Brain microvascular endothelial cell (primary cell): ENCODE measurements at regions not wholly inside any gene's neighbourhood (a gene's known extent, or its start where the extent isn't known, plus 50 kb on each side); places are given as distances from the start of the nearest gene placed in this dataset.

Source experiments
- DNase-seq: peaks from one replicate; pipeline ENCODE4 v3.0.0-alpha.2; 2020
- H3K27ac ChIP-seq: fragments of 250-450 bp; sonication (Bioruptor Pico); 2 replicates; pipeline ENCODE4 v1.5.1; 2020; ENCODE audit warnings: mild to moderate bottlenecking, moderate library complexity
- H3K27me3 ChIP-seq: fragments of 250-450 bp; sonication (Bioruptor Pico); replicated peaks from 2 replicates; pipeline ENCODE4 v1.5.1; 2020; ENCODE audit warnings: mild to moderate bottlenecking
- H3K36me3 ChIP-seq: fragments of 250-450 bp; sonication (Bioruptor Pico); replicated peaks from 2 replicates; pipeline ENCODE4 v1.5.1; 2020; ENCODE audit warnings: mild to moderate bottlenecking
- H3K4me3 ChIP-seq: 2 replicates; pipeline ENCODE4 v1.5.1; 2011; ENCODE audit warnings: low read depth, mild to moderate bottlenecking, control low read depth, low read length, moderate library complexity
- in situ Hi-C: cut with HindIII; loops from 2 replicates; pipeline ENCODE4 v1.10.0; 2017; ENCODE audit warnings: low sequenced_read_pairs, low pct_ligation_motif_present
- TF ChIP-seq, protein P1 (sequence below): IDR thresholded peaks from 2 replicates; pipeline ENCODE4 v1.5.1; 2011; ENCODE audit warnings: low read depth, mild to moderate bottlenecking, moderate library complexity, low read length, control low read depth, inconsistent platforms; ENCODE audit errors: missing control alignments

DNA sequence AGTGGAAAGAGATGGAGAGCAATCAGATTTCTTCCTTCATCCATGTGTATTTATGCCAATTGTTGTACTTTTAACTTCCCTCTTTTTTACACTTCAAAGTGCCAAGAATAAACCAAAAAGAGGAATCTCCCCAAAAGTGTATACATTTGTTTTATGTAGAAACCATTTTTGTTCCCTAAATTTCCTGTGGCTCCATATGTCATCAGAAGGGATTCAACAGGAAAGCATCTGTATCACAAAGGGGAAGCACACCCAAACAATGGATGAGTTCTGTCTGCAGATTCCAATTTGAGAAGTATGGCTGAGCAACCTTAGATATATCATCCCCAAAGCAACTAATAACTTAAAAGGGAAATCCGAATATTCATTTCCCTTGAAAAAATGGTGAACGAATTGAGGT, 275.0 kb downstream of the MREG start:
- H3K27ac ChIP-seq = no peak overlapping the region
- in situ Hi-C loops = no loop called here
- DNase-seq = no peak
- H3K36me3 ChIP-seq = no peaks in the 10 kb centered on the region
- no peaks in the 10 kb centered on the region for H3K27me3 ChIP-seq
- TF ChIP-seq, protein P1, sequence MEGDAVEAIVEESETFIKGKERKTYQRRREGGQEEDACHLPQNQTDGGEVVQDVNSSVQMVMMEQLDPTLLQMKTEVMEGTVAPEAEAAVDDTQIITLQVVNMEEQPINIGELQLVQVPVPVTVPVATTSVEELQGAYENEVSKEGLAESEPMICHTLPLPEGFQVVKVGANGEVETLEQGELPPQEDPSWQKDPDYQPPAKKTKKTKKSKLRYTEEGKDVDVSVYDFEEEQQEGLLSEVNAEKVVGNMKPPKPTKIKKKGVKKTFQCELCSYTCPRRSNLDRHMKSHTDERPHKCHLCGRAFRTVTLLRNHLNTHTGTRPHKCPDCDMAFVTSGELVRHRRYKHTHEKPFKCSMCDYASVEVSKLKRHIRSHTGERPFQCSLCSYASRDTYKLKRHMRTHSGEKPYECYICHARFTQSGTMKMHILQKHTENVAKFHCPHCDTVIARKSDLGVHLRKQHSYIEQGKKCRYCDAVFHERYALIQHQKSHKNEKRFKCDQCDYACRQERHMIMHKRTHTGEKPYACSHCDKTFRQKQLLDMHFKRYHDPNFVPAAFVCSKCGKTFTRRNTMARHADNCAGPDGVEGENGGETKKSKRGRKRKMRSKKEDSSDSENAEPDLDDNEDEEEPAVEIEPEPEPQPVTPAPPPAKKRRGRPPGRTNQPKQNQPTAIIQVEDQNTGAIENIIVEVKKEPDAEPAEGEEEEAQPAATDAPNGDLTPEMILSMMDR = no peak
- no peak overlapping the region for H3K4me3 ChIP-seq

DNA sequence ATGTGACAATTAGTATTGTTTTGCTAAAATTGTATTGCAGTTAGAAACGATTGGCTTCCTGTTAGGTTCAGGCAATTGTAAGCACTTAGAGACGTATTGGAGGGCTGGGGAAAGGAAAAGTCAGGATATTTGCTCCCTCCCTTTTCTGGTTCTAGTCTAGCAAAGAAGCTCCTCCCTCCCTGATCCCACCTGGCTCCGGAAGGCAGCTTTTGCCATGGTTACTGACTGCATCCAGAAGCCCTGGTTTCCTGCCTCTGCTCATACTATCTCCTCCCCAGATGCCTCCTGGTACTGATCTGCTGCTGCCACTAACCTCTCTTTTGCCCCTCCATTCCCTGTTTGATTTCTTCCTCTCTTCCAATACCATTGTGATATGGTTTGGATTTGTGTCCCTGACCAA, 275.9 kb downstream of the MREG start:
- in situ Hi-C loops = no loop called here
- DNase-seq = no peak
- Histone ChIP-seq H3K4me3 (no peak overlapping the region), H3K36me3 (no peaks in the 10 kb centered on the region), H3K27ac (peak overlapping the region; percentile 10), H3K27me3 (no peaks in the 10 kb centered on the region)
- TF ChIP-seq, protein P1 = no peak

DNA sequence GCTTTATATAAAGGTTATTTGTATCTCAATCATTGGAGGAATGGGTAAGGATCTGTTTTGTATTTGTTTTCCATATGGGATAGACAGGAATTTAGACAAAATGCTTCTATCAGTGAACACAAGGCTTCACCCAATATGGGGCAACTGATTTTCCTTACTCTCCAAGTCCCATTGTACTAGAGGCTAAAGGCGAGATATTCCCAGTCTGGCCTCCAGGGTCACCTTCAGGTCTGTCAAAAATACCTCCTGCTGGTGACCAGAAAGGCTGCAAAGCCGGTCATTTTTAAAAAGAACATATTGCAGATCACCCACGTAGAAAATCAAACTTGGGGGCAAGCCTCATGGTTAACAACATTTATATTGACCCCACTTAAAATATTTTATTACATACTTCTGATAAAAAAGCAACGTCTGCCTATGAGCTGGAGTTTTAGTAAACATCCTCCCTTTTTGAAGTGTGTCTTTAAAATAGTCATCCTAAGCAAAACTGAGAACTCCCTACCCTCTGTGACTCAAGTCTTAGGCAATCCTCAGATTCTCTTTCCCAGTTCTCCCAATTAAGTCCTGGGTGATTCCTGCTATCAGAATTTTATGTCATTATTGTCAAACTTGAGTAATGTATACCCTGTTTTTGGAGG, 276.6 kb downstream of the MREG start:
- Histone ChIP-seq H3K27me3 (no peaks in the 10 kb centered on the region), H3K27ac (peak overlapping the region; percentile 10), H3K4me3 (no peak overlapping the region), H3K36me3 (no peaks in the 10 kb centered on the region)
- TF ChIP-seq, protein P1 = peak; percentile 73
- in situ Hi-C loops = no loop called here
- DNase-seq = no peak

DNA sequence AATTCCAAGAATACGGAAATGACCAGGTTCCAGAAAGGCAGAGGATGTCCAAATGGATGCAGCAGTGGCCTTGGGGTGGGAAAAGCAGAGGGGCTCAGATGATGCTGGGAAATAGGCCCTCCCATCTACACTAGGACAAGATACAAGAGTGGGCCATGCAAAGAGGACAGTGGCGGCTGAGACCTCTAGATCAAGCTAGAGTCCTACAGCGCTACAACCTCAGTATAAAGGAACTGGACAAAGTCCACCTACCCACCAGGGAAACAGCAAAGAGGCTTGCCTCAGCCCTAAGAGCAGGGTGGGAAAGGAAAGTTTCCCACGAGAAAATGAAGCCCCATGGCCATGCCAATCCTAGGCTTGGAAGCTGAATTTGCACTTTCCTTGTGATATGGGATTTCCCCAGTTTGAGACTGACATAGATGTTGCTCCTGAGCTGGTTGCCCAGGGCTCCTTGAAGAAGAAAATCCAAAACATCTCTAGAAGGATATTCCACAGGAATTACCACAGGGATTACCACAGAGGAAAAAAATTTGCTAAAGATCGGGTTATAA, 282.2 kb downstream of the MREG start:
- DNase-seq = no peak
- Histone ChIP-seq H3K36me3 (no peaks in the 10 kb centered on the region), H3K4me3 (no peak overlapping the region), H3K27me3 (no peaks in the 10 kb centered on the region), H3K27ac (peak overlapping the region; percentile 87)
- TF ChIP-seq, protein P1 = no peak
- in situ Hi-C loops = no loop called here

DNA sequence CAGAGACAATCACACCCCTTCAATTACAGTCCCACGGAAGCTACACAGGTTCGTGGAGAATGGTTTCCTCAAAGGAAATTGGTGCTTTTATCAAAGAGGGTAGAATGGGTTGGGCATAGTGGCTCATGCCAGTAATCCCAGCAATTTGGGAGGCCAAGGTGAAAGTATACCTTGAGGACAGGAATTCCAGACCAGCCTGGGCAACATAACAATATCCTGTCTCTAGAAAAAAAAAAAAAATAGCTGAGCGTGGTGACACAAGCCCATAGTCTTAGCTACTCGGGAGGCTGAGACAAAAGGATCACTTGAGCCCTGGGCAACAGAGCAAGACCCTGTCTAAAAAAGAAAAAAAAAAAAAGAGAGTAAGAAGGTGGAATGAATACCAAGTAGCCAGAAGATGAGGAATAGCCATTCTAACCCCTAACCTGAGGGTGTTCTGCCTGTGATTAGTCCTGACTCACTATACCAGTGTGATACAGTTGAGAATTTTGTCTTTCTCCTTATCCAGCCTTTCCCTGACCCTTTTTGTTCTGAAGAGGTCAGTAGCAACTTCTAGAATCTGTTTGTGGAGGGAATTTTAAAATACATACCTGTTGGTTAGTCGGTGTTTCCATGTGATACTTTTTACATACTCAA, 283.2 kb downstream of the MREG start:
- TF ChIP-seq, protein P1 = no peak
- peak overlapping the region; percentile 87 for H3K27ac ChIP-seq
- in situ Hi-C loops = no loop called here
- no peaks in the 10 kb centered on the region for H3K36me3 ChIP-seq
- no peak overlapping the region for H3K4me3 ChIP-seq
- DNase-seq = no peak
- H3K27me3 ChIP-seq = no peaks in the 10 kb centered on the region
